IPS DF 4.7 (cell line): ENCODE measurements at regions not wholly inside any gene's neighbourhood (a gene's known extent, or its start where the extent isn't known, plus 50 kb on each side); places are given as distances from the start of the nearest gene placed in this dataset.

Experiments used
- DNase-seq: peaks from one replicate; pipeline ENCODE4 v3.0.0-alpha.2; 2013; ENCODE audit warnings: low spot score; ENCODE audit errors: extremely low read depth

GRCh38 chr4:189081826-189082225, 858.8 kb upstream of the FRG1 start:
- no peak for DNase-seq

GRCh38 chr4:189083769-189084168, 856.9 kb upstream of the FRG1 start:
- DNase-seq = no peak

- DNase-seq = no peak
Measured at GRCh38 chr4:189084671-189085070, 856.0 kb upstream of the FRG1 start.

GRCh38 chr4:189087971-189088370, 852.7 kb upstream of the FRG1 start:
- no peak for DNase-seq

- DNase-seq = no peak
Measured at GRCh38 chr4:189088780-189089179, 851.9 kb upstream of the FRG1 start.

- DNase-seq = no peak
Measured at GRCh38 chr4:189090174-189090814, 850.4 kb upstream of the FRG1 start.

GRCh38 chr4:189092581-189092980, 848.1 kb upstream of the FRG1 start:
- DNase-seq = no peak

- DNase-seq = no peak
Measured at GRCh38 chr4:189096108-189096507, 844.6 kb upstream of the FRG1 start.

- no peak for DNase-seq
Measured at GRCh38 chr4:189096717-189097116, 844.0 kb upstream of the FRG1 start.

GRCh38 chr4:189098932-189099696, 841.6 kb upstream of the FRG1 start:
- no peak for DNase-seq

- DNase-seq = no peak
Measured at GRCh38 chr4:189113389-189113888, 827.2 kb upstream of the FRG1 start.

- no peak for DNase-seq
Measured at GRCh38 chr4:189117426-189117825, 823.2 kb upstream of the FRG1 start.

- DNase-seq = no peak
Measured at GRCh38 chr4:189121336-189121735, 819.3 kb upstream of the FRG1 start.

- DNase-seq = no peak
Measured at GRCh38 chr4:189124149-189124758, 816.4 kb upstream of the FRG1 start.

GRCh38 chr4:189124791-189125190, 815.9 kb upstream of the FRG1 start:
- no peak for DNase-seq

GRCh38 chr4:189126040-189126439, 814.6 kb upstream of the FRG1 start:
- DNase-seq = no peak

- no peak for DNase-seq
Measured at GRCh38 chr4:189128341-189128740, 812.3 kb upstream of the FRG1 start.

GRCh38 chr4:189129044-189129694, 811.5 kb upstream of the FRG1 start:
- no peak for DNase-seq

- no peak for DNase-seq
Measured at GRCh38 chr4:189131118-189131517, 809.6 kb upstream of the FRG1 start.

- DNase-seq = no peak
Measured at GRCh38 chr4:189136462-189136861, 804.2 kb upstream of the FRG1 start.

GRCh38 chr4:189143263-189143952, 797.3 kb upstream of the FRG1 start:
- no peak for DNase-seq
